ENCODE measurements at regions not wholly inside any gene's neighbourhood (a gene's known extent, or its start where the extent isn't known, plus 50 kb on each side); places are given as distances from the start of the nearest gene placed in this dataset.
A peak's percentile ranks its signal among the peaks of the same experiment; 100 is the strongest.

DNA sequence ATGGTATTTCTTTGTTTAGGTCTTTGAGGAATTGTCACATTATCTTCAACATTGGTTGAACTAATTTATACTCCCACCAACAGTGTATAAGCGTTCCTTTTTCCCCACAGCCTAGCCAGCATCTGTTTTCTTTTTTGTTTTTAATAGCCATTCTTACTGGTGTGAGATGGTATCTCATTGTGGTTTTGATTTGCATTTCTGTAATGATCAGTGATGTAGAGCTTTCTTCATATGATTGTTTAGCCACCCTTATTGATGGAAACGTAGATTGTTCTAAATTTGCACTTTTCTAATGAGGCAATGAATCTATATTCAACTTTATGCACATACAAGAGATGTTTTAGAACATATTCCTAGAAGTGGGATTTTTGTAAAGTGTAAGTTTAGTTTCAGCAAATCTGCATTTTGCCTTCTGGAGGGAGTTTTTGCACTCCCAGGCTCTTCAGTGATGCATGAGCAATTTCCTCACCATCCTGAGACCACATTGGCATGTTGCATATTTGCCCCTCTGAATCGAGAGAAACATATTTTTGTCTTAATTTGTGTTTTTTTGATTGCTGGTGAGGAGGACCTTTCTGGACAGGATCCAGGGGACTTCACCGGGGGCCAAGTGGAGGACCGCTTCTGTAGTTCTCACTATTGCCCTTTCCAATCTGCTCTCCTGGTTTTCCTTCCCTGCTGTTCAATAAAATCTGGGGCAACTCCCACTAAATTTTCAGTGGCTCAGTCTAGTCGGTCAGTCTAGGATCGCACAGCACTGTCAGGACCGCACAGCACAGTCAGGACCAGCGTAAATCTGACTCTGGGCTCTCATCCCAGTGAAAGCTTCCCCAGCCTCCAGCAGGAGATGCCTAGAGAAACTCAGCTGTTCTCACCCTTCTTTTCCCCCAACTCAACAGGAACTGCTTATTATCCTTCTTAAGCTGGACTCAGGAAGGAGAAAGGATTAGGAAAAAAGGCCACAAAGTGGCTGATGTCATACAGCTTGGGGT lies 157.0 kb downstream of the PTPN20 start:
- no peaks in the 10 kb centered on the region for H3K36me3 Mint-ChIP-seq (ENCODE audit: low read depth)
- no peaks in the 10 kb centered on the region for H3K27me3 Mint-ChIP-seq
- no peaks in the 10 kb centered on the region for H3K9me3 Mint-ChIP-seq
- H3K27ac Mint-ChIP-seq: no peak overlapping the region
- no peaks in the 10 kb centered on the region for H3K4me1 Mint-ChIP-seq (ENCODE audit: low read depth)
- H3K4me3 Mint-ChIP-seq: no peak overlapping the region

DNA sequence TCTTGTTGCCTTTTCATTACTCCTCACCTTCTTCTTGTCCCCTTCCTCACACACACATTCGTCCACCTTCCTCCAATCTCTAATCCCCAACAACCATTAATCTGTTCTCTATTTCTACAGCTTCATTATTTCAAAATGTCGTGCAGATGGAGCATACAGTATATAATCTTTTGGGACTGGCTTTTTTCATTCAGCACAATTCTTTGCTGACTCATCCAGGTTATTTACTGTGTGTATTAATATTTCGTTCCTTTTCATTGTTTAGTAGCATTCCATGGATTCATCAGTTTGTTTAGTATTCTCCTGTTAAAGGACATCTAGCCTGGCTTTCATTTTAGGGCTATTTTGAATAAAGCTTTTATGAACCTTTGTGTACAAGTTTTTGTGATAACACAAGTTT lies 159.3 kb downstream of the PTPN20 start:
- H3K27ac Mint-ChIP-seq: no peak overlapping the region
- no peaks in the 10 kb centered on the region for H3K4me1 Mint-ChIP-seq (ENCODE audit: low read depth)
- peaks cover 5% of the 10 kb centered on the region for H3K27me3 Mint-ChIP-seq

DNA sequence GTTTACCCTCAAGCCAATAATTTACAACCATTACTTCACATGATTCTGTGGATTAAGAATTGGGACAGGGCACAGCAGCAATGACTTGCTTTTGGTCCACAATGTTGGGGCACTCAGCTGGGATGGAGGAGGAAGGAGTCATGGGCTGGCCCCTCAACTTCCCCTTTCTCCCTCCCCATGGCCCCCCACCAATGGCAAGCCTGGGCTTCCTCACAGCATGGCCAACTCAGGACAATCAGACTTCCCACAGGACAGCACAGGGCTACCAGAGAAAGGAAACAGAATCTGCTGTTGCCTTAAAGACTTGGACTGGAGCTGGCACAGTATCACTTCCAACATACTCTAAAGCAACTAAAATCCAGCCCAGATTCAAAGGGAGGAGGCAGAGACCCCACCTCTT lies 160.7 kb downstream of the PTPN20 start:
- Mint-ChIP-seq H3K27ac (no peak overlapping the region), H3K4me1 (ENCODE audit: low read depth) (peaks cover 3% of the 10 kb centered on the region), H3K4me3 (no peak overlapping the region), H3K27me3 (peaks cover 5% of the 10 kb centered on the region), H3K9me3 (no peaks in the 10 kb centered on the region), H3K36me3 (ENCODE audit: low read depth) (no peaks in the 10 kb centered on the region)

More for the DNA sequence above, 159.3 kb downstream of the PTPN20 start:
- Mint-ChIP-seq H3K36me3 (ENCODE audit: low read depth) (no peaks in the 10 kb centered on the region), H3K9me3 (no peaks in the 10 kb centered on the region), H3K4me3 (no peak overlapping the region)

DNA sequence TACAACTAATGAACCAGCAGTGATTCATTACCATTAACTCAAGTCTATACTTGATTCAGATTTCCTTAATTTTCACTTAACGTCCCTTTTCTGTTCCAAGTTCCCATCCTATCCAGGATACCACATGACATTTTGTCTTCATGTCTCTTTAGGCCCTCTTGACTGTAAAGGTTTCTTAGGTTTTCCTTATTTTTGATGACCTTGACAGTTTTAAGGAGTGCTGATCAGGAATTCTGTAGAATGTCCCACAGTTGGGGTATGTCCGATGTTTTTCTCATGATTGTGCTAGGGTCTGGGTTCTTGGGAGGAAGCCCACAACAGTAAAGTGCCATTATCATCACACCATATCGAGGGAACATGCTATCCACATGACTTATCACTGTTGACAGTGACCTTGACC lies 162.7 kb downstream of the PTPN20 start:
- no peaks in the 10 kb centered on the region for H3K36me3 Mint-ChIP-seq (ENCODE audit: low read depth)
- H3K27me3 Mint-ChIP-seq: peaks cover 5% of the 10 kb centered on the region
- peaks cover 12% of the 10 kb centered on the region for H3K4me1 Mint-ChIP-seq (ENCODE audit: low read depth)
- H3K27ac Mint-ChIP-seq: no peak overlapping the region
- no peaks in the 10 kb centered on the region for H3K9me3 Mint-ChIP-seq
- no peak overlapping the region for H3K4me3 Mint-ChIP-seq

DNA sequence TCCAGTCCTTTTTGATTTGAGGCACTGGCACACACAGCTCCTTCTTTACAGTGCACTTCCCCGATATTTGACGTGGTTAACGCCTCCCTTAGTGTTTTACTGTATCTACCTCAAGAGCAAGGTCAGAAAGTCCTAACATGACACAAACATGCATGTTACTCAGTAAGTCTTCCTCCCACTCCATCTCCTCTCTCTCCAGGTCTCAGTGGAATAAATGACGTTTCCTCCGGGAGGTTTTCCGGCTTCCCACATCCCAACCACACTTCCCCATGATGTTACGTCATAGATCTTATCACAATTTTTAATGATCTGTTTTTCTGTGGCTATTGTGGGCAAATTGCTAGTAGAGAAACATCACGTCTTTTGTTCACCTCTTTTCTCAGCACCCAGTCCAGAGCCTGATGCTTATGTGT lies 165.7 kb downstream of the PTPN20 start:
- H3K4me1 Mint-ChIP-seq (ENCODE audit: low read depth): peaks cover 22% of the 10 kb centered on the region
- H3K4me3 Mint-ChIP-seq: peak overlapping the region; percentile 36
- H3K36me3 Mint-ChIP-seq (ENCODE audit: low read depth): no peaks in the 10 kb centered on the region
- H3K27me3 Mint-ChIP-seq: peaks cover 5% of the 10 kb centered on the region
- no peaks in the 10 kb centered on the region for H3K9me3 Mint-ChIP-seq
- peak overlapping the region; percentile 78 for H3K27ac Mint-ChIP-seq

DNA sequence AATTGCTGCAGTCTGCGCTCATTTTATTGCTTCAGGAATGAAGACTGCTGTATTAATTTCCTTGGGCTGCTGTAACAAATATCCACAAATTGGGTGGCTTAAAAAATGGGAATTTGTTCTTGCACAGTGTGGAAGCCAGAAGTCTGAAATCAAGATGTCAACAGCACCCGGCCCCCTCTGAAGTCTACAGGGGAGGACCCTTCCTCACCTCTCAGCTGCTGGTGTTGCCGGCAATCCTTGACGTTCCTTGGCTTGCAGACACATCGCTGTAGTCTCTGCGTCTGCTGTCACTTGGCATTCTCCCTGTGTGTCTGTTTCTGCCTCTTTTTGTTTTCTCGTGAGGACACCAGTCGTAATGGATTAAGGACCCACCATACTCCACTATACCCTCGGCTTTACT lies 166.2 kb downstream of the PTPN20 start:
- Mint-ChIP-seq H3K27me3 (peaks cover 5% of the 10 kb centered on the region), H3K27ac (no peak overlapping the region), H3K9me3 (no peaks in the 10 kb centered on the region), H3K36me3 (ENCODE audit: low read depth) (no peaks in the 10 kb centered on the region), H3K4me3 (peak overlapping the region; percentile 36), H3K4me1 (ENCODE audit: low read depth) (peaks cover 22% of the 10 kb centered on the region)

DNA sequence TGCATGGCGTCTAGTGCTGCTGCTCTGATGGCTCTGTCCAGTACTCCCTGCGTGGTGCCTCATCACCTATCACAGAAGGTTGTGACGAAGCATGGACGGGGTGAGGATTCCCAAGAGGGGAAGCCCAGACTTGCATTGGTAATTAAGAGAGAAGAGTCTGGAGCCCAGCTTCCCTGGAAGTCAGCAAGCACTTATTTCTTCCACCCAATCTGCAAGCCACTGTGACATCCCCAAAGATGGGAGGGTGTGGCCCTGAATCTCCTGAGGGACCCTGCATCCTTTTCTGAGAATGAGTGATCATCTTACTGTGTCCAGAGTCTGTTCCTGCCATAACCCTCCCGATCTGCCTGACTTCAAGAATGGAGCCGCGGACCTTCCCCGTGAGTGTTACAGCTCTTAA lies 166.7 kb downstream of the PTPN20 start:
- no peaks in the 10 kb centered on the region for H3K9me3 Mint-ChIP-seq
- H3K4me3 Mint-ChIP-seq: no peak overlapping the region
- H3K36me3 Mint-ChIP-seq (ENCODE audit: low read depth): no peaks in the 10 kb centered on the region
- H3K27me3 Mint-ChIP-seq: peaks cover 5% of the 10 kb centered on the region
- H3K4me1 Mint-ChIP-seq (ENCODE audit: low read depth): peaks cover 22% of the 10 kb centered on the region
- H3K27ac Mint-ChIP-seq: no peak overlapping the region

DNA sequence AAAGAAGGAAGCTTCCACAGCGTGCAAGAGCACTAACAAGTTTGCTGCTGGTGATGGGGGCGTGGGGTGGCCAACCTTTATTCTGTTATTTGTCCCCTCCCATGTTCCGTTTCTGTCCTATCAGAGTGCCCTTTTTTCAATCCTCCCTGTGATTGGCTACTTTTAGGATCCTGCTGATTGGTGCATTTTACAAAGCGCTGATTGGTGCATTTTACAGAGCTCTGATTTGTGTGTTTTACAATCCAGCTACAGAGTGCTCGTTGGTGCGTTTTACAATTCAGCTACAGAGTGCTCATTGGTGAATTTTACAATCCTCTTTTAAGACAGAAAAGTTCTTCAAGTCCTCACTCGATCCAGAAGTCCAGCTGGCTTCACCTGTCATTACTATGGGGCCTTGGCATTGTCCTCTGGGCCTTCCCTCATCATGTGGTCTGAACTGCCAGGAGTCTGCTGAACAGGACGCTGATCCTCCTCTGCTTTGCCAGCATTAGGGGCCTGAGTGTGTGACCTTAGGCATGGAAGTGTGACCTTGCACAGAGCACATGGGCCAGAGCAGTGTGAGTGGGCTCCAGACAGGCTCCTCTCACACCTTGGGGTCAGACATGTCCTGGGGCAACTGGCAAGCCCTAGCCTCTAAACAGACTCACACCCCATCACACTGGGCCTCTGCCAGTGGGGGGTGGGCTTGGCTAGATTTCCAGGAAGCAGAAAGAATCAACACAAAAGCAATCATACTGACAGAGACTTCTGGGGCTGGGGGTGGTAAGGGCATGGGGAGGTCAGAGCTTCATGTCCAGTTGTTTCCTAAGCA lies 167.4 kb downstream of the PTPN20 start:
- Mint-ChIP-seq H3K9me3 (no peaks in the 10 kb centered on the region), H3K4me3 (no peak overlapping the region), H3K4me1 (ENCODE audit: low read depth) (peaks cover 22% of the 10 kb centered on the region), H3K27me3 (peaks cover 5% of the 10 kb centered on the region), H3K36me3 (ENCODE audit: low read depth) (no peaks in the 10 kb centered on the region), H3K27ac (no peak overlapping the region)

DNA sequence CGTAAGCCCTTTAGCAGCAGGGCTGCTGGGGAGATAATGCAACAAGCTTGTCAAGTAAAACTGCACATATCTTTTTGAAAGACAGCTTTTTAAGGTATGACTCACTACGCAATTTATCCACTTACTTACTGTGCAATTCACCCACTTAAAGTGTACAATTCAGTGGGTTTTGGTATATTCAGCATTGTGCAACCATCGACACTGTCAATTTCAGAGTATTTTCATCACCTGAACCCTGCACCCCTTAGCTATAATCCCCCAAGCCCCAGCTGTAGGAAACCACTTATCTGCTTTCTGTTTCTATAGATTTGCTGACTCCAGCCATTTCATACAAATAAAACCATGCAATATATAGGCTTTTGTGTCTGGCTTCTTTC lies 168.0 kb downstream of the PTPN20 start:
- no peak overlapping the region for H3K27ac Mint-ChIP-seq
- peaks cover 2% of the 10 kb centered on the region for H3K27me3 Mint-ChIP-seq
- H3K9me3 Mint-ChIP-seq: no peaks in the 10 kb centered on the region
- no peak overlapping the region for H3K4me3 Mint-ChIP-seq
- H3K4me1 Mint-ChIP-seq (ENCODE audit: low read depth): peaks cover 22% of the 10 kb centered on the region
- H3K36me3 Mint-ChIP-seq (ENCODE audit: low read depth): no peaks in the 10 kb centered on the region

DNA sequence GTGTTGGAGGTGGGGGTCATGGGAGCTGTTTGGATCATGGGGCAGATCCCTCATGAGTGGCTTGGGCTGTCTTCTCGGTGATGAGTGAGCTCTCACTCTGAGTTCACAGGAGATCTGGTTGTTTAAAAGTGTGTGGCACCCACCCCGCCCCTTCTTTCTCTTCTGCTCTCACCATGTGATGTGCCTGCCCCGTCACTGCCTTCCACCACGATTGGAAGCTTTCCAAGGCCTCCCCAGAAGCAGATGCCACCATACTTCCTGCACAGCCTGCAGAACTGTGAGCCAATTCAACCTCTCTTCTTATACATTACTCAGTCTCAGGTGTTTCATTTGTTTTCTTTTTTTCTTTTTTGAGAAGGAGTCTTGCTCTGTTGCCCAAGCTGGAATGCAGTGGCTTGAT lies 170.0 kb downstream of the PTPN20 start:
- Mint-ChIP-seq H3K27ac (no peak overlapping the region), H3K4me1 (ENCODE audit: low read depth) (peaks cover 22% of the 10 kb centered on the region), H3K9me3 (no peaks in the 10 kb centered on the region), H3K36me3 (ENCODE audit: low read depth) (no peaks in the 10 kb centered on the region), H3K27me3 (no peaks in the 10 kb centered on the region), H3K4me3 (no peak overlapping the region)

DNA sequence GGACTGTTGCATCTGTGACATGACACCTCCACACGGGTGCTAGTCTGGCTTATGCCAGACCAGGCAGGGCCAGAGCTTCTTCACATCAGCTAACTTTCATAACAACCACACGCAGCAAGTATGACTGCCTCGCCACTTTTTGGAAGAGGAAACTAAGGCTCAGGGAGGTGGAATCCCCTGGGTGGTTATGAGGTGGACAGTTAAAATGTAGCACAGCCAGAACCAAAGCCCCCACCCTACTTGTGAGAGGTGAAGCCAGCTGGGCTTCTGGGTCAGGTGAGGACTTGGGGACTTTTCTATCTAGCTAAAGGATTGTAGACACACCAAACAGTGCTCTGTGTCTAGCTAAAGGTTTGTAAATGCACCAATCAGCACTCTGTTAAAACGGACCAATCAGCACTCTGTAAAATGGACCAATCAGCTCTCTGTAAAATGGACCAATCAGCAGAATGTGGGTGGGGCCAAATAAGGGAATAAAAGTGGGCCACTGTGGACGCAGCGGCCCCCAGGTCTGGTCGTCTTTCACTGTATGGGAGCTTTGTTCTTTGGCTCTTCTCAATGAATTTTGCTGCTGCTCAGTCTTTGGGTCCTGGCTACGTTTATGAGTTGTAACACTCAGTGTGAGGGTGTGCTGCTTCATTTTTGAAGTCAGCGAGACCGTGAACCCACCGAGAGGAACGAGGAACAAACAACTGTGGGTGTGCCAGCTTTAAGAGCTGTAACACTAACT lies 171.0 kb downstream of the PTPN20 start:
- no peak overlapping the region for H3K4me3 Mint-ChIP-seq
- no peak overlapping the region for H3K27ac Mint-ChIP-seq
- H3K27me3 Mint-ChIP-seq: no peaks in the 10 kb centered on the region

DNA sequence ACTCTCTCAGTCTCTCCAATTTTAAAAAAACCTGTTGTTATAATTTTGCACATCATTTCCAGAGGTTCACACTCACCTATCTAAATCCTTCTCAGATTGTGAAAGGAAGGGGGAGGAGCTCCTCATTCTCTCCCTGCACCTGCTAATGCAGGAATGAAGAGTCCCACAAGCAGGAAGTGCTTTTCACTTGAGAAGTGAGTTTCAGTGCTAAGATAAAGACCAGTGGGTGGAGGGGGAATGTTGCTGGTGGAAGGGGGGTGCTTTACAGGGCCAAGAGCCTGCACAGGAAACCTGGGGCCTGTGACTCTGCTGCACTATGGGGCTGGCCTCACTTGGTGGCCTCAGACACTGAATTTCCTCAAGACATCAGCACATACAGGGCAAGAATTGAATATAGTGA lies 176.4 kb downstream of the PTPN20 start:
- H3K4me3 Mint-ChIP-seq: no peak overlapping the region

More for the DNA sequence above, 171.0 kb downstream of the PTPN20 start:
- no peaks in the 10 kb centered on the region for H3K36me3 Mint-ChIP-seq (ENCODE audit: low read depth)
- H3K9me3 Mint-ChIP-seq: no peaks in the 10 kb centered on the region
- H3K4me1 Mint-ChIP-seq (ENCODE audit: low read depth): peaks cover 15% of the 10 kb centered on the region

DNA sequence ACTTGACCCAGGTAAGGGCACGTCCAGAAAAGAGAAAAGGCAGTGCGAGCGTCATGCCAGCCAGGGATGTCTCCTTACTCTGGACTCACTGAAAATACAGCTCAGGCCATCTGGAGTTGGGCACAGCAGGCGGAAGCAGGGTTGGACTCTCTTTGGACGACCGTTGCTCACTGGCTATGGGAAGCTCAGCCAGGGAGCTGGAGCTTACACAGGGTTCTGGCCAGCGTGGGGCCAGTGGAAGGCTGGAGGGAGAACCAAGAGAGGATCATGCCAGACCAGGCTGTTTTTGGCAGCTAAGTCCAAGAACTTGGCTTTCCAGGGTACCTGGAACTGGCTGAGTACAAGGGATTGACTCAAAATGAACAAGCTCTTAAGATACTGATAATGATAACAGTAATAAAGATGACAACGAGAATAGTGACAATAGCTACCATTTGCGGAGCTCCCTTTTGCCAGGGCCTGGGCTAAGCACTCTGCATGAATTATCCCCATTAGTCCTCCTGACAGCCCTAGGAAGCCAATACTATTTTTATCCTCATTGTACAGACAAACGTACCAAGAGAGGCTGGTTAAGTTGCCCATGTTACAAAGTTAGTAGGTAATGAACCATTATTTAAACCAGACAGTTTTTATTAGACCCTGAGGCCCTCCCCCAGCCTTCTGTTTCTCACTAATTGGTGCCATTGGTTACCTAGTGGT lies 177.6 kb downstream of the PTPN20 start:
- Mint-ChIP-seq H3K4me3 (no peak overlapping the region), H3K4me1 (ENCODE audit: low read depth) (peaks cover 7% of the 10 kb centered on the region), H3K9me3 (no peaks in the 10 kb centered on the region), H3K27me3 (no peaks in the 10 kb centered on the region), H3K27ac (no peak overlapping the region), H3K36me3 (ENCODE audit: low read depth) (no peaks in the 10 kb centered on the region)

More for the DNA sequence above, 176.4 kb downstream of the PTPN20 start:
- H3K27me3 Mint-ChIP-seq: no peaks in the 10 kb centered on the region
- H3K36me3 Mint-ChIP-seq (ENCODE audit: low read depth): no peaks in the 10 kb centered on the region
- peaks cover 7% of the 10 kb centered on the region for H3K4me1 Mint-ChIP-seq (ENCODE audit: low read depth)
- H3K27ac Mint-ChIP-seq: no peak overlapping the region
- no peaks in the 10 kb centered on the region for H3K9me3 Mint-ChIP-seq

DNA sequence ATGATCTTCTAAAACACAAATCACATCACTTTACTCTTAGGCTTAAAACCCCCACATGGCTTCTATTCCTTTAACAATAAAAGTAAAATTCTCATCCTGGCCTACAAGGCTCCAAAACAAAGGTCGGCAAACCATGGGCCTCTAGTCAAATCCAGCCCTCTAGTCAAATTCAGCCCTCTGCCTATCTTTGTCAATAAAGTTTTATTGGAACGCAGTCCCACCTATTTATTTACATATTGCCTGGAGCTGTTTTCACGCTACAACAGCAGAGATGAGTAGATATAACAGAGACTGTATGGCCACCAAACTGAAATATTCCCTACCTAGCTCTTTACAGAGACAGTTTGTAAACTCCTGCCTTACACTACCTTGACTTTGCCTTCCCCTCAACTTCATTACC lies 178.8 kb downstream of the PTPN20 start:
- Mint-ChIP-seq H3K27me3 (no peaks in the 10 kb centered on the region), H3K36me3 (ENCODE audit: low read depth) (no peaks in the 10 kb centered on the region), H3K27ac (no peak overlapping the region), H3K9me3 (no peaks in the 10 kb centered on the region), H3K4me1 (ENCODE audit: low read depth) (peaks cover 7% of the 10 kb centered on the region), H3K4me3 (no peak overlapping the region)

Data from stimulated activated naive CD8-positive, alpha-beta T cell treated with anti-CD3 and anti-CD28 coated beads, Interleukin-15, Interleukin-2, amounts not matched to agents 100 ng/mL and 50 ng/mL, for 24 hours (primary cell).